Neuronal stem cell (in vitro differentiated cells): ENCODE measurements at regions not wholly inside any gene's neighbourhood (a gene's known extent, or its start where the extent isn't known, plus 50 kb on each side); places are given as distances from the start of the nearest gene placed in this dataset.

Experiments used
- DNase-seq: peaks from one replicate; pipeline ENCODE4 v3.0.0-alpha.2; 2013; ENCODE audit warnings: low spot score
- H2AFZ ChIP-seq: one replicate; pipeline ENCODE4 v1.6.1; 2013; ENCODE audit warnings: mild to moderate bottlenecking, low read length, inconsistent platforms
- H2AK5ac ChIP-seq: 2 replicates; pipeline ENCODE4 v1.6.1; 2013; ENCODE audit warnings: low read depth, mild to moderate bottlenecking, inconsistent platforms, low read length, moderate library complexity, mixed read lengths
- H2BK120ac ChIP-seq: 2 replicates; pipeline ENCODE4 v1.6.1; 2013; ENCODE audit warnings: low read depth, mild to moderate bottlenecking, inconsistent platforms, low read length, moderate library complexity, mixed read lengths
- H2BK12ac ChIP-seq: one replicate; pipeline ENCODE4 v1.6.1; 2013; ENCODE audit warnings: low read length, inconsistent platforms
- H2BK15ac ChIP-seq: 2 replicates; pipeline ENCODE4 v1.6.1; 2013; ENCODE audit warnings: mild to moderate bottlenecking, low read length, inconsistent platforms, mixed read lengths
- H2BK5ac ChIP-seq: one replicate; pipeline ENCODE4 v1.6.1; 2013; ENCODE audit warnings: inconsistent platforms, mild to moderate bottlenecking, low read length, moderate library complexity
- H3K14ac ChIP-seq: one replicate; pipeline ENCODE4 v1.6.1; 2013; ENCODE audit warnings: low read length, inconsistent platforms
- H3K18ac ChIP-seq: 2 replicates; pipeline ENCODE4 v1.6.1; 2013; ENCODE audit warnings: low read length, inconsistent platforms
- H3K23ac ChIP-seq: 2 replicates; pipeline ENCODE4 v1.6.1; 2013; ENCODE audit warnings: low read depth, mild to moderate bottlenecking, mixed read lengths, low read length, inconsistent platforms; ENCODE audit not compliant: poor library complexity
- H3K27ac ChIP-seq: replicated peaks from 3 replicates; pipeline ENCODE4 v1.5.1; 2013; ENCODE audit warnings: low read length, inconsistent platforms
- H3K27me3 ChIP-seq, 3 experiments: 2 replicates each; pipeline ENCODE4 v1.6.1; 2013; ENCODE audit warnings: low read length in 3 of 3, mild to moderate bottlenecking in 2 of 3, inconsistent platforms in 1 of 3, low read depth in 1 of 3, mixed read lengths in 1 of 3, moderate library complexity in 1 of 3; ENCODE audit not compliant: control insufficient read depth in 3 of 3, insufficient read depth in 3 of 3
- H3K36me3 ChIP-seq, 2 donors: replicated peaks in 1 of 2; 2 replicates each; pipeline ENCODE4 v1.6.1; 2013; ENCODE audit warnings: low read length in 2 of 2; ENCODE audit not compliant: control insufficient read depth in 2 of 2, insufficient read depth in 2 of 2
- H3K4ac ChIP-seq: 2 replicates; pipeline ENCODE4 v1.6.1; 2013; ENCODE audit warnings: inconsistent platforms, mild to moderate bottlenecking, low read length, moderate library complexity
- H3K4me1 ChIP-seq, 2 donors: 1 replicate in 1 of 2; 2 replicates in 1 of 2; pipeline ENCODE4 v1.6.1; 2013; ENCODE audit warnings: low read length in 2 of 2, low read depth in 1 of 2; ENCODE audit not compliant: control insufficient read depth in 2 of 2, insufficient read depth in 1 of 2
- H3K4me2 ChIP-seq: one replicate; pipeline ENCODE4 v1.6.1; 2013; ENCODE audit warnings: mild to moderate bottlenecking, low read length, inconsistent platforms; ENCODE audit not compliant: insufficient read depth, poor library complexity, severe bottlenecking
- H3K4me3 ChIP-seq, 2 donors: 2 replicates each; pipeline ENCODE4 v1.5.1; 2013; ENCODE audit warnings: low read length in 2 of 2, mild to moderate bottlenecking in 2 of 2, inconsistent platforms in 1 of 2, moderate library complexity in 1 of 2
- H3K79me1 ChIP-seq: one replicate; pipeline ENCODE4 v1.6.1; 2013; ENCODE audit warnings: low read depth, mild to moderate bottlenecking, inconsistent platforms, low read length, moderate library complexity
- H3K9ac ChIP-seq: one replicate; pipeline ENCODE4 v1.6.1; 2013; ENCODE audit warnings: mild to moderate bottlenecking, low read depth, low read length, inconsistent platforms; ENCODE audit not compliant: poor library complexity
- H3K9me3 ChIP-seq, 2 donors: replicated peaks in 1 of 2; 2 replicates each; pipeline versions ENCODE3 to v1.6.1; 2013; ENCODE audit warnings: low read length in 2 of 2, mild to moderate bottlenecking in 2 of 2, inconsistent platforms in 1 of 2, low read depth in 1 of 2, mixed read lengths in 1 of 2, moderate library complexity in 1 of 2; ENCODE audit not compliant: control insufficient read depth in 2 of 2, insufficient read depth in 1 of 2
- H4K8ac ChIP-seq: one replicate; pipeline ENCODE4 v1.6.1; 2013; ENCODE audit warnings: low read depth, mild to moderate bottlenecking, inconsistent platforms, low read length, moderate library complexity
- H4K91ac ChIP-seq: one replicate; pipeline ENCODE4 v1.6.1; 2013; ENCODE audit warnings: low read length, low read depth, mild to moderate bottlenecking, inconsistent platforms; ENCODE audit not compliant: poor library complexity
- WGBS, 2 donors: extraction: QIAGEN DNeasy Blood & Tissue Kit; methylation state at CpG; one replicate each; pipeline ENCODE4 v1.1.7; 2013; ENCODE audit warnings: missing lambda C conversion rate in 2 of 2, mixed read lengths in 1 of 2; ENCODE audit not compliant: insufficient read length in 2 of 2, insufficient replicate concordance in 1 of 2; ENCODE audit errors: extremely low coverage in 2 of 2; 5-methylcytosine and 5-hydroxymethylcytosine counted together

- H3K36me3 ChIP-seq: no peaks in the 10 kb centered on the region
- H2AK5ac ChIP-seq: no peak overlapping the region
- H3K18ac ChIP-seq: no peak overlapping the region
- H3K4me2 ChIP-seq: no peak overlapping the region
- no peak overlapping the region for H2BK12ac ChIP-seq
- H3K4me1 ChIP-seq: no peaks in the 10 kb centered on the region
- DNase-seq: no peak
- H3K14ac ChIP-seq: no peak overlapping the region
- H3K27me3 ChIP-seq: no peaks in the 10 kb centered on the region
- H3K23ac ChIP-seq: no peak overlapping the region
- no CpG with 5 or more reads among the region's 2 CpGs for WGBS, 2 donors
- H2BK15ac ChIP-seq: no peak overlapping the region
- H3K79me1 ChIP-seq: no peaks in the 10 kb centered on the region
- H2BK5ac ChIP-seq: no peak overlapping the region
- no peak overlapping the region for H2BK120ac ChIP-seq
- H3K9me3 ChIP-seq: no peaks in the 10 kb centered on the region
- H4K91ac ChIP-seq: no peak overlapping the region
- no peak overlapping the region for H3K9ac ChIP-seq
- no peak overlapping the region for H2AFZ ChIP-seq
- no peak overlapping the region for H3K4me3 ChIP-seq
- H4K8ac ChIP-seq: no peak overlapping the region
- no peak overlapping the region for H3K4ac ChIP-seq
- no peak overlapping the region for H3K27ac ChIP-seq
Observed at GRCh38 chr13:76329866-76330580, 556.2 kb downstream of the KCTD12 start.

GRCh38 chr13:76329004-76329403 lies 557.2 kb downstream of the KCTD12 start:
- Histone ChIP-seq H3K9ac (no peak overlapping the region), H3K4me3 (no peak overlapping the region), H3K36me3 (no peaks in the 10 kb centered on the region), H3K4ac (no peak overlapping the region), H3K4me1 (no peaks in the 10 kb centered on the region), H2BK12ac (no peak overlapping the region), H2AFZ (no peak overlapping the region), H3K18ac (no peak overlapping the region), H2BK15ac (no peak overlapping the region), H3K27me3 (no peaks in the 10 kb centered on the region), H3K23ac (no peak overlapping the region), H3K14ac (no peak overlapping the region), H2AK5ac (no peak overlapping the region), H2BK5ac (no peak overlapping the region), H3K79me1 (no peaks in the 10 kb centered on the region), H3K27ac (no peak overlapping the region), H3K4me2 (no peak overlapping the region), H2BK120ac (no peak overlapping the region), H4K91ac (no peak overlapping the region), H4K8ac (no peak overlapping the region), H3K9me3 (no peaks in the 10 kb centered on the region)
- no peak for DNase-seq
- no CpG with 5 or more reads among the region's 3 CpGs for WGBS, 2 donors

- H3K9ac ChIP-seq: no peak overlapping the region
- H3K4me1 ChIP-seq: no peaks in the 10 kb centered on the region
- no peak overlapping the region for H3K23ac ChIP-seq
- WGBS, 2 donors: no CpG with 5 or more reads among the region's 1 CpG
- H3K79me1 ChIP-seq: no peaks in the 10 kb centered on the region
- no peak overlapping the region for H2BK120ac ChIP-seq
- no peak for DNase-seq
- H4K8ac ChIP-seq: no peak overlapping the region
- no peak overlapping the region for H3K4ac ChIP-seq
- H3K36me3 ChIP-seq: no peaks in the 10 kb centered on the region
- H2BK15ac ChIP-seq: no peak overlapping the region
- no peak overlapping the region for H2BK5ac ChIP-seq
- H4K91ac ChIP-seq: no peak overlapping the region
- H2BK12ac ChIP-seq: no peak overlapping the region
- no peak overlapping the region for H3K4me2 ChIP-seq
- H3K27ac ChIP-seq: no peak overlapping the region
- H3K14ac ChIP-seq: no peak overlapping the region
- H3K18ac ChIP-seq: no peak overlapping the region
- H3K4me3 ChIP-seq: no peak overlapping the region
- H2AFZ ChIP-seq: no peak overlapping the region
- no peak overlapping the region for H2AK5ac ChIP-seq
- no peaks in the 10 kb centered on the region for H3K9me3 ChIP-seq
- H3K27me3 ChIP-seq: no peaks in the 10 kb centered on the region
Observed at GRCh38 chr13:76326343-76326742, 559.9 kb downstream of the KCTD12 start.

GRCh38 chr13:76319921-76320320 lies 566.3 kb downstream of the KCTD12 start:
- H2BK5ac ChIP-seq: no peak overlapping the region
- H3K79me1 ChIP-seq: no peaks in the 10 kb centered on the region
- H4K91ac ChIP-seq: no peak overlapping the region
- no peak overlapping the region for H3K9ac ChIP-seq
- no peak overlapping the region for H2AK5ac ChIP-seq
- H3K4me2 ChIP-seq: no peak overlapping the region
- H3K27me3 ChIP-seq: no peaks in the 10 kb centered on the region
- H3K4me1 ChIP-seq: no peaks in the 10 kb centered on the region
- H4K8ac ChIP-seq: no peak overlapping the region
- H2BK12ac ChIP-seq: no peak overlapping the region
- H3K4ac ChIP-seq: no peak overlapping the region
- no peak overlapping the region for H2BK120ac ChIP-seq
- no peak overlapping the region for H3K14ac ChIP-seq
- no peak overlapping the region for H3K18ac ChIP-seq
- H3K23ac ChIP-seq: no peak overlapping the region
- H2AFZ ChIP-seq: no peak overlapping the region
- DNase-seq: no peak
- no peak overlapping the region for H2BK15ac ChIP-seq
- H3K9me3 ChIP-seq: no peaks in the 10 kb centered on the region
- H3K4me3 ChIP-seq: no peak overlapping the region
- H3K36me3 ChIP-seq: no peaks in the 10 kb centered on the region
- H3K27ac ChIP-seq: no peak overlapping the region
